BJ (cell line): ENCODE measurements at regions not wholly inside any gene's neighbourhood (a gene's known extent, or its start where the extent isn't known, plus 50 kb on each side); places are given as distances from the start of the nearest gene placed in this dataset.

Source experiments
- CTCF ChIA-PET: fragments of 350-600 bp; formaldehyde crosslinking; extraction: SDS; loops from one replicate; lab custom pipeline; 2021; ENCODE audit warnings: antibody characterized with exemption, inconsistent platforms; lab: Yijun Ruan, JAX
- POLR2A ChIA-PET: fragments of 300-600 bp; sonication (Branson Sonifier 250); formaldehyde crosslinking; extraction: SDS; loops from one replicate; lab custom pipeline; 2021; ENCODE audit warnings: antibody characterized with exemption; lab: Charles Lee
- DNase-seq: peaks from one replicate; pipeline ENCODE4 v3.0.0-alpha.2; 2011; ENCODE audit warnings: low read depth
- H3K27me3 ChIP-seq: 2 replicates; pipeline ENCODE4 v1.6.0; 2011; ENCODE audit warnings: low read length; ENCODE audit not compliant: control insufficient read depth, insufficient read depth
- H3K36me3 ChIP-seq: 2 replicates; pipeline ENCODE4 v1.5.1; 2011; ENCODE audit warnings: low read length; ENCODE audit not compliant: control insufficient read depth, insufficient read depth
- H3K4me3 ChIP-seq: 2 replicates; pipeline ENCODE4 v1.5.1; 2011; ENCODE audit warnings: low read depth, mild to moderate bottlenecking, control low read depth, low read length
- CTCF ChIP-seq: IDR thresholded peaks from 2 replicates; pipeline ENCODE4 v1.5.1; 2011; ENCODE audit warnings: low read depth, mild to moderate bottlenecking, control low read depth, inconsistent platforms, low read length, moderate library complexity; ENCODE audit not compliant: insufficient read depth

- POLR2A ChIA-PET: no interaction called here
- CTCF ChIA-PET: no interaction called here
- Histone ChIP-seq H3K36me3 (no peaks in the 10 kb centered on the region), H3K4me3 (no peak overlapping the region), H3K27me3 (no peaks in the 10 kb centered on the region)
- no peak for DNase-seq
- TF ChIP-seq CTCF: no peak
Measured at GRCh38 chr4:138964716-138965426, 50.7 kb upstream of the NOCT start.

- Histone ChIP-seq H3K27me3 (no peaks in the 10 kb centered on the region), H3K4me3 (no peak overlapping the region), H3K36me3 (no peaks in the 10 kb centered on the region)
- ChIA-PET POLR2A (no interaction called here), CTCF (interaction anchor here (1.2 kb wide), 1 partner anchor 9 kb away, joined by 3 read pairs; no protein-coding TSS in a partner anchor)
- no peak for DNase-seq
- TF ChIP-seq CTCF: no peak
Measured at GRCh38 chr4:138963412-138963811, 52.2 kb upstream of the NOCT start.

- CTCF ChIA-PET: interaction anchor here (0.5 kb wide), 1 partner anchor 1022 kb away, joined by 3 read pairs; no protein-coding TSS in a partner anchor
- H3K4me3 ChIP-seq: no peak overlapping the region
- TF ChIP-seq CTCF: no peak
- H3K36me3 ChIP-seq: no peaks in the 10 kb centered on the region
- DNase-seq: no peak
- POLR2A ChIA-PET: no interaction called here
- no peaks in the 10 kb centered on the region for H3K27me3 ChIP-seq
Measured at GRCh38 chr4:138961664-138962063, 53.9 kb upstream of the NOCT start.

- TF ChIP-seq CTCF: no peak
- no peak overlapping the region for H3K4me3 ChIP-seq
- H3K27me3 ChIP-seq: no peaks in the 10 kb centered on the region
- ChIA-PET CTCF (interaction anchor here (0.5 kb wide), 1 partner anchor 1021 kb away, joined by 3 read pairs; no protein-coding TSS in a partner anchor), POLR2A (interaction anchor here (0.7 kb wide), 1 partner anchor 69 kb away, joined by 3 read pairs; no protein-coding TSS in a partner anchor)
- no peaks in the 10 kb centered on the region for H3K36me3 ChIP-seq
- DNase-seq: no peak
Measured at GRCh38 chr4:138961129-138961528, 54.5 kb upstream of the NOCT start.

- Histone ChIP-seq H3K27me3 (no peaks in the 10 kb centered on the region), H3K36me3 (no peaks in the 10 kb centered on the region), H3K4me3 (no peak overlapping the region)
- ChIA-PET POLR2A (interaction anchor here (0.7 kb wide), 1 partner anchor 116 kb away, joined by 10 read pairs; no protein-coding TSS in a partner anchor), CTCF (no interaction called here)
- TF ChIP-seq CTCF: no peak
- DNase-seq: no peak
Measured at GRCh38 chr4:138960175-138960710, 55.3 kb upstream of the NOCT start.
